Hepatocyte (in vitro differentiated cells): ENCODE measurements at regions not wholly inside any gene's neighbourhood (a gene's known extent, or its start where the extent isn't known, plus 50 kb on each side); places are given as distances from the start of the nearest gene placed in this dataset.

Experiments used
- CTCF ChIP-seq: fragments of 200-600 bp; sonication (generic); IDR thresholded peaks from 2 replicates; pipeline ENCODE4 v1.5.1; 2016; ENCODE audit warnings: antibody characterized with exemption, mild to moderate bottlenecking; ENCODE audit not compliant: poor library complexity
- EZH2 ChIP-seq: fragments of 200-600 bp; sonication (generic); IDR thresholded peaks from 2 replicates; pipeline ENCODE4 v1.6.1; 2016; ENCODE audit warnings: antibody characterized with exemption, mild to moderate bottlenecking, borderline replicate concordance

GRCh38 chr12:127024791-127025190 lies 1242.2 kb upstream of the TMEM132C start:
- TF ChIP-seq CTCF, result no peak
- no peak for TF ChIP-seq EZH2
